HG02885 (cell line): ENCODE measurements at regions not wholly inside any gene's neighbourhood (a gene's known extent, or its start where the extent isn't known, plus 50 kb on each side); places are given as distances from the start of the nearest gene placed in this dataset.
"Not testable (repeated sequence)": the region's sequence is repeated elsewhere in the genome, so short reads cannot be mapped to it uniquely, and the experiment has no call there.

Experiments
- ATAC-seq: cut with Tn5 transposase; IDR thresholded peaks from one replicate; pipeline ENCODE4 v1.9.1; 2021; ENCODE audit warnings: mild to moderate bottlenecking; ENCODE audit not compliant: unreplicated experiment, poor library complexity

- ATAC-seq, result no peak
These were observed 188.5 kb upstream of the HAAO start for GRCh38 chr2:42980764-42981416.

- no peak for ATAC-seq
These were observed 187.7 kb upstream of the HAAO start for GRCh38 chr2:42979870-42980763.

- ATAC-seq, result no peak
These were observed 187.1 kb upstream of the HAAO start for GRCh38 chr2:42979416-42979869.

GRCh38 chr2:42978887-42979415, 186.6 kb upstream of the HAAO start:
- no peak for ATAC-seq

- no peak for ATAC-seq
These were observed 185.9 kb upstream of the HAAO start for GRCh38 chr2:42978175-42978886.

GRCh38 chr2:42977270-42978174, 185.1 kb upstream of the HAAO start:
- no peak for ATAC-seq

GRCh38 chr2:42976351-42976750, 184.0 kb upstream of the HAAO start:
- no peak for ATAC-seq

GRCh38 chr2:42974721-42975717, 182.6 kb upstream of the HAAO start:
- no peak for ATAC-seq

- ATAC-seq, result no peak
These were observed 181.9 kb upstream of the HAAO start for GRCh38 chr2:42974169-42974720.

GRCh38 chr2:42973726-42974125, 181.3 kb upstream of the HAAO start:
- ATAC-seq, result no peak

- not testable (repeated sequence) for ATAC-seq
These were observed 180.6 kb upstream of the HAAO start for GRCh38 chr2:42972933-42973516.

GRCh38 chr2:42971947-42972736, 179.8 kb upstream of the HAAO start:
- ATAC-seq, result no peak

- no peak for ATAC-seq
These were observed 179.0 kb upstream of the HAAO start for GRCh38 chr2:42971381-42971780.

- ATAC-seq, result no peak
These were observed 177.8 kb upstream of the HAAO start for GRCh38 chr2:42970151-42970550.

- no peak for ATAC-seq
These were observed 177.1 kb upstream of the HAAO start for GRCh38 chr2:42969231-42970150.
